C4-2B (cell line): ENCODE measurements at regions not wholly inside any gene's neighbourhood (a gene's known extent, or its start where the extent isn't known, plus 50 kb on each side); places are given as distances from the start of the nearest gene placed in this dataset.

ENCODE experiments used
- H3K27ac ChIP-seq: fragments of 450-650 bp; 2 replicates; pipeline ENCODE4 v1.5.1; 2017
- CTCF ChIP-seq: fragments of 450-650 bp; conservative IDR thresholded peaks from 2 replicates; pipeline ENCODE4 v1.5.1; 2017; ENCODE audit warnings: mild to moderate bottlenecking
- ZFX ChIP-seq: fragments of 450-650 bp; IDR thresholded peaks from 2 replicates; pipeline ENCODE4 v1.6.1; 2017

DNA sequence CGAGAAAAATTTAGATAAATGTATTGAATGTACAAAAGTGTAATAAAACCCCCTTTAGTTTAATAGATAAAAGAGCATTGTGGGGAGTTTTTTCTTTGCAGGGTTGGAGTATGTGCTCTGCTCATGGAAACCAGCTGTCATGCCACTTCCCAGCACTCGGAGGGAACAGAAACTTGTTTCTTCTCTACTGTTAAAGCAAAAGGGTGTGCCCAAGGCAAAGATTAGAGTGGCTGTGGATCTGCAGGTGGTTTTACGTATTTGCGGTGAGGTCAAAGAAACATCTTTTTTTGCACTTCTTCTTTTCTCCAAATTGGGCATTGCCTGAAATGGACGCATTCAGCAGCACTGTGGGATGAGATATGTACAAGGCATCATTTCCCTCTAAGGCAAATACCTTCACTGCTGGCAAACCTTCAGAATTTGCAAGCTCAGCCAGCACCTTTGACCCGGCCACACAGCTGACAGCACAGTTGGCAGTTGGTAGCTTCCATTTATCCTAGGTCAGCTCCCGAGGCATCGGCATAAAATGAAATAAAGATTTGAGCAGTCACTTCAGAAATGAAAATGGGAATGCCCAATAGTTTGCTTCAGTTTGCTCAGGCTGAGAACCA lies 178.4 kb upstream of the EYA4 start:
- TF ChIP-seq CTCF (no peak), ZFX (no peak)
- H3K27ac ChIP-seq: no peak overlapping the region

- no peak overlapping the region for H3K27ac ChIP-seq
Observed at GRCh38 chr6:133067960-133068359, 173.2 kb upstream of the EYA4 start.

DNA sequence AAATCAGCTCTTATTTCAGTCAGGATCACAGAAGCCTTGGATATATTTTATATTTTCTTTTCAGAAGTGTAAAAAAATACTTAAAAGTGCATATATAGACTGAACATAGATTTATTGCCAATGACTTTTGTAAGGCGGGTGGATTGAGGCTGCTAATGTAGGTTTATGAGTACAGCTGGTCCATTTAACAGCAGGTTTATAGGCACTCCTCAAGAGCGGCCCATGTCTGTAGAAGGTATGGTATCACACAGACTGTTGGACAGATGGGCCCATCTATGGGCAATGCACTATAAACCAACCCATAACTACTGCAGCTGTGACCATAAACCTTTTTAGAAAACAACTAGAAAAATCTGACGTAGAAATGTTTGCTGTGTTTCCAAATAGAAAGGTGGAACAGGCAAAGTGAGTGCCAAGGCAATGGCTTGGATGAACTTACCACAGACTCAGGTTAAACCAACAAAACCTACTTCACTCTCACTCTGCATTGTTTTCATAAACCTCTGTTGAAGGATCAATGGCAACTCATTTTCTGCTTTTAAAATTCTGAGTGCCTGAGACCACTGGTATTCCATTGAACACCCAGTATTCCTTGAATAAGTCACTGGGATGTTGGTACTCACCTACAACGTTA lies 170.6 kb upstream of the EYA4 start:
- no peak overlapping the region for H3K27ac ChIP-seq
- no peak for TF ChIP-seq CTCF
- no peak for TF ChIP-seq ZFX

More at GRCh38 chr6:133067960-133068359, 173.2 kb upstream of the EYA4 start:
- TF ChIP-seq CTCF (no peak), ZFX (no peak)

DNA sequence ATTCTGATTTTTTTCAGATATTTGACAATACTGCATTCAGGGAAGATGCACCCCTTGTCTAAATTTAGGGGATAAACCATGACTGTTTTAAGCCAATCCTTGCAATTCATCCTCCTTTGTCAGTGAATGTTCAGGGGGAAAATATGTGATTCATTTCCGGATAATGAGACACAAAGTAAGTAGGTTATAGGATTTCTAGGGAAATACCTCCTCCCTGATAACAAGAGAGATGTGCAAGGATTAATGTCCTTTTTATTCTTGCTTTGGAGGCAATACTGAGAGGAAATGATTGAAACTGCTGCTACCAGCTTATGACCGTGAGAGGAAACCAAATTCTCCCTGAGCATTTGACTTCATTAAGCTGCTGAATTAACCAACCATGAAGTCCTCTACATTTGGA lies 161.3 kb upstream of the EYA4 start:
- TF ChIP-seq CTCF (no peak), ZFX (no peak)
- H3K27ac ChIP-seq: no peak overlapping the region

DNA sequence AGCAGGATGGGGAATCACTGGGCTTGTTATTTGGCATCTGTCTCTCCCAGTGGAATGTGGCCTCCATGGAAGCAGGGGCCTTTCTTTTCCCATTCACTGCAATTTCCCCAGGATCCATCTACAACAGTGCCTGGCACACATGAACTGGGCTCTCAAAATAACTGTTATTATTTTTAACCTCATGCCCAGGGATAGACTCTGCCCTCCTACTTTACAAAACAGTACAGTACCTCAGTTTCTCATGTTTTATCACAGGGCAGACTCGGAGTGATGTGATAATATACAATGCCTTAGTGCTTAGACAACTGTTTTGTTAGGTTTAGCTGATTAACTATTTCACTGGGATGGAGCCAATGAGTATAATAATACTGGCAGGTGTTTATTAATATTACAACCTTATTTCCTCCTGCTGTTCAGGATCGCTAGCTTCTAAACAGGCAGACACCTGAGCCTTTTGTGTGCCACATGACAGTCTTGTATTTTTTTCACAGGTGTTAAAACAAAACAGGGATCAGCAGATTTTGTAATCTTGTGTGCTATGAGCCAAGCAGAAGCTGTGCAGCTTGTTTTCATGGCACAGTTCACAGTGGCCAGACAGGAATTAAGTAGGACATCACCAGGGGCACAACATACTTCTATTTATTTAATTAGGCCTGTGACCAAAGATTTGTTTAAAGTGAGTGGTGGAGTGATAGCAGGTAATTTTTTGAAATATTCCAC lies 157.7 kb upstream of the EYA4 start:
- peak overlapping the region; percentile 17; the same call in 1 of the 2 replicates for H3K27ac ChIP-seq
- TF ChIP-seq ZFX (no peak), CTCF (no peak)

- TF ChIP-seq ZFX (no peak), CTCF (no peak)
Observed at GRCh38 chr6:133085471-133085870, 155.7 kb upstream of the EYA4 start.

DNA sequence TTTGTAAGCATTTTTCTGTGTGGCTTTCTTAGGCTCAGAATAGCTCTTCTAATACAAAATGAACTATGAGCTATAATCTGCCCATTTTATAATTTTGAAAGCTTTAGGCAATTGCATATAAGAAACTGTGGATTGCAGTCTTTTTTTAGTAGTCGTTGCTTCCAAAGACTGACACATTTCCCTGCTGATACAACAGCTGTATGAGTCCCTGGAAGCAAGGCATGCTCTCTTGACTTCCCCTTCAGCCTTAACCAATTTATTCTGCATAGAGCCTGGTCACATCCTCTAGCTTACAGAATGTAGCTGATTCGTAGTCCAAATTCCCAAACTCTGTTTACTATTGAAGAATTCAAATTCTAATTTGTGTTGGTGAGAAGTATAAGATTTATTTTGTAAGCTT lies 155.3 kb upstream of the EYA4 start:
- no peak overlapping the region for H3K27ac ChIP-seq
- TF ChIP-seq ZFX (no peak), CTCF (no peak)

More at GRCh38 chr6:133085471-133085870, 155.7 kb upstream of the EYA4 start:
- H3K27ac ChIP-seq: no peak overlapping the region
